ENCODE measurements at regions not wholly inside any gene's neighbourhood (a gene's known extent, or its start where the extent isn't known, plus 50 kb on each side); places are given as distances from the start of the nearest gene placed in this dataset.

GRCh38 chr2:55999790-56000189 is 76.2 kb upstream of the EFEMP1 start:
- H3K27me3 Mint-ChIP-seq (ENCODE audit: low read depth) = peaks cover 14% of the 10 kb centered on the region
- H3K4me3 Mint-ChIP-seq = no peak overlapping the region
- no peaks in the 10 kb centered on the region for H3K36me3 Mint-ChIP-seq
- H3K4me1 Mint-ChIP-seq = no peaks in the 10 kb centered on the region
- no peak for DNase-seq (ENCODE audit: low spot score in 2 of 2, unreplicated experiment in 2 of 2)
- H3K9me3 Mint-ChIP-seq = peaks cover 4% of the 10 kb centered on the region
- no peak for TF ChIP-seq CTCF (IDR thresholded peaks at IDR 0.05; ENCODE audit: unreplicated experiment)
- no peak overlapping the region for H3K27ac Mint-ChIP-seq

DNA sequence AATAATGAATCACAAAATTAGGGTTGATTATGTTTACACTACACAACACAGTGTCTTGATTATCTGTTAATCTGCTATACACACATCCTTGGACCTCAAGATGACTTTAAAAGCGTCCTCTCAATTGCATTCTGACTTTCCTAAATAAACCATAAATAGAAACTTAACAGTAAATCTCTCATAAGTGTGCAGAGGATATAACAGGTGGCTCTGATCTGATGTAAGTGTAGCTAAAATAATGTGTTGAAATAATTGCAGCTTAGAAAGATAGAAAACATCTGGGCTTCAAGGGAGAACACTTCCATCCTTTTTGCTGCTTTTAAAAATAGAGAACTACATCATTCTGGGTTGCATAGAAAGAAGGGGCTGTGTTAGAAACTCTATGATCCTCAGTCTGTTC is 78.4 kb upstream of the EFEMP1 start:
- DNase-seq (ENCODE audit: low spot score in 2 of 2, unreplicated experiment in 2 of 2) = no peak
- TF ChIP-seq CTCF (IDR thresholded peaks at IDR 0.05; ENCODE audit: unreplicated experiment) = no peak
- no peak overlapping the region for H3K27ac Mint-ChIP-seq
- no peaks in the 10 kb centered on the region for H3K4me1 Mint-ChIP-seq
- H3K36me3 Mint-ChIP-seq = no peaks in the 10 kb centered on the region
- H3K4me3 Mint-ChIP-seq = no peak overlapping the region
- peaks cover 18% of the 10 kb centered on the region for H3K27me3 Mint-ChIP-seq (ENCODE audit: low read depth)
- peaks cover 8% of the 10 kb centered on the region for H3K9me3 Mint-ChIP-seq

- peaks cover 8% of the 10 kb centered on the region for H3K9me3 Mint-ChIP-seq
- no peak overlapping the region for H3K4me3 Mint-ChIP-seq
- H3K27me3 Mint-ChIP-seq (ENCODE audit: low read depth) = peaks cover 10% of the 10 kb centered on the region
- no peaks in the 10 kb centered on the region for H3K36me3 Mint-ChIP-seq
- no peak overlapping the region for H3K27ac Mint-ChIP-seq
- DNase-seq (ENCODE audit: low spot score in 2 of 2, unreplicated experiment in 2 of 2) = no peak
- no peak for TF ChIP-seq CTCF (IDR thresholded peaks at IDR 0.05; ENCODE audit: unreplicated experiment)
- peaks cover 3% of the 10 kb centered on the region for H3K4me1 Mint-ChIP-seq
These were observed 85.3 kb upstream of the EFEMP1 start for GRCh38 chr2:56008661-56009431.

DNA sequence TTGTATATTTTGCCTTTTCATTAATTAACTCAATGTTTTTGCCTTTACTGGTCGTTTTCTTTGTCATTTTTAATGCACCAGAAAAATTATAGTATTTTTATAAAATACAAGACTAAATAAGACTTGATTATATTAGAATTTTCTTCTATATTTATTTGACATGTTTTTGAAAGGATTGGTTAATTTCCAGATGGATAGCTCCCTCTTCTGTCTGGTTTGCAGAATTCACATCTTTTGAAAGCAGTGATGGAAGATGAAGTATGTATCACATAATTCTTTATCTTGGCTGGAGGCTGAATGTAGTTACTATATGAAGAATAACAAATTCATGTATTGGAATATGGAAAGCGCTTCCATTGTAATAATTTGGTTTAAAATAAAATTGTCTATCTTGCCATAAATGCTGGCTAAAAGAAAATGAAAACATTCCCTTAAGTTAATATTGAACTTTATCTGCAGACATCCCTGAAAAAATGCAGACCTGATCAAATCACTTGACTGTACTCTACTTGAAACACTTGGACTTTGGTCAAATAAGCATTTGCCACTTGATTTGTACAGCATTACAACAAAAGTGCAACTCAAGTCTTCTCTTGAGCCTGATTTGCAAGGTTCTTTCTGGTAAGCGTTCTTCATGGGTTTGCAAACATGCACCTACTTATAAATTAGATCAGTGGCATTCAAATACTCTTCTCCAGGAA is 86.3 kb upstream of the EFEMP1 start:
- Mint-ChIP-seq H3K4me1 (peaks cover 3% of the 10 kb centered on the region), H3K27ac (no peak overlapping the region), H3K27me3 (ENCODE audit: low read depth) (peaks cover 3% of the 10 kb centered on the region), H3K36me3 (no peaks in the 10 kb centered on the region), H3K4me3 (no peak overlapping the region), H3K9me3 (peaks cover 3% of the 10 kb centered on the region)
- DNase-seq (ENCODE audit: low spot score in 2 of 2, unreplicated experiment in 2 of 2) = no peak
- TF ChIP-seq CTCF (IDR thresholded peaks at IDR 0.05; ENCODE audit: unreplicated experiment) = peak; percentile 48

DNA sequence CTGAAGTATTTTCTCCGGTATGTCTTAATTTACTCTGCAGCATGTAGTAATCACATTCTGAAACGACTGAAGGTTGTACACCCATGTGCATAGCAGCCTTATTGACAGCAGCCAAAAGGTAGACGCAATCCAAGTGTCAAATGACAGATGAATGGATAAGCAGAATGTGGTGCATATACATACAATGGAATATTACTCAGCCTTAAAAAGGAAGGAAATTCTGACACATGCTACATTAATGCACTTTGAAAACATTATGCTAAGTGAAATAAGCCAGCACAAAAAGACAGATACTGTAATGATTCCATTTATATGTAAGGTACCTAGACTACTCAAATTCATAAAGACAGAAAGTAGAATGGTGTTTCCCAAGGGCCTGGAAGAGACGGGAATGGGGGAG is 88.0 kb upstream of the EFEMP1 start:
- no peak for TF ChIP-seq CTCF (IDR thresholded peaks at IDR 0.05; ENCODE audit: unreplicated experiment)
- DNase-seq (ENCODE audit: low spot score in 2 of 2, unreplicated experiment in 2 of 2) = no peak
- no peaks in the 10 kb centered on the region for H3K27me3 Mint-ChIP-seq (ENCODE audit: low read depth)
- no peaks in the 10 kb centered on the region for H3K36me3 Mint-ChIP-seq
- no peak overlapping the region for H3K27ac Mint-ChIP-seq
- H3K4me3 Mint-ChIP-seq = no peak overlapping the region
- peaks cover 6% of the 10 kb centered on the region for H3K4me1 Mint-ChIP-seq
- no peaks in the 10 kb centered on the region for H3K9me3 Mint-ChIP-seq

Data from mesothelial cell of epicardium (in vitro differentiated cells).